Naive thymus-derived CD4-positive, alpha-beta T cell (primary cell): ENCODE measurements at regions not wholly inside any gene's neighbourhood (a gene's known extent, or its start where the extent isn't known, plus 50 kb on each side); places are given as distances from the start of the nearest gene placed in this dataset.
A peak's percentile ranks its signal among the peaks of the same experiment; 100 is the strongest.
"Not testable (repeated sequence)": the region's sequence is repeated elsewhere in the genome, so short reads cannot be mapped to it uniquely, and the experiment has no call there.

Experiments
- ATAC-seq: fragments of 150-1000 bp; cut with Tn5 transposase; 2 replicates; pipeline ENCODE4 v1.10.0; 2021; ENCODE audit warnings: mild to moderate bottlenecking, moderate library complexity
- CTCF ChIA-PET: fragments of 350-600 bp; sonication (Branson Sonifier 250); formaldehyde crosslinking; loops from one replicate; lab custom pipeline; 2021; ENCODE audit warnings: antibody characterized with exemption; lab: Charles Lee
- POLR2A ChIA-PET: fragments of 350-600 bp; sonication (Branson Sonifier 250); formaldehyde crosslinking; loops from one replicate; lab custom pipeline; 2021; ENCODE audit warnings: antibody characterized with exemption, inconsistent platforms; lab: Charles Lee
- DNase-seq, 9 donors: peaks; one replicate each; pipeline versions ENCODE4 v3.0.0 to v3.0.0-alpha.2; 2020 to 2022; ENCODE audit warnings: mixed read lengths in 1 of 9
- H3K27ac ChIP-seq: one replicate; pipeline ENCODE4 v1.7.0; 2013; ENCODE audit warnings: mild to moderate bottlenecking, low read depth, low read length, moderate library complexity
- H3K27me3 ChIP-seq, 2 donors: one replicate each; pipeline ENCODE4 v1.7.0; 2013; ENCODE audit warnings: low read length in 2 of 2, mild to moderate bottlenecking in 2 of 2, moderate library complexity in 2 of 2; ENCODE audit not compliant: control insufficient read depth in 2 of 2, insufficient read depth in 2 of 2
- H3K36me3 ChIP-seq, 3 experiments: 1 replicate in 2 of 3; 2 replicates in 1 of 3; pipeline ENCODE4 v1.7.0; 2013; ENCODE audit warnings: low read length in 3 of 3, mild to moderate bottlenecking in 3 of 3, moderate library complexity in 1 of 3; ENCODE audit not compliant: insufficient read depth in 3 of 3, control insufficient read depth in 2 of 3
- H3K4me1 ChIP-seq, 2 donors: one replicate each; pipeline ENCODE4 v1.7.0; 2013; ENCODE audit warnings: low read length in 2 of 2, mild to moderate bottlenecking in 2 of 2, moderate library complexity in 1 of 2; ENCODE audit not compliant: control insufficient read depth in 2 of 2, insufficient read depth in 2 of 2
- H3K4me3 ChIP-seq: 2 replicates; pipeline ENCODE4 v1.7.0; 2013; ENCODE audit warnings: mild to moderate bottlenecking, low read length
- H3K9me3 ChIP-seq, 3 experiments: 1 replicate in 2 of 3; 2 replicates in 1 of 3; pipeline ENCODE4 v1.7.0; 2013; ENCODE audit warnings: low read length in 3 of 3; ENCODE audit not compliant: control insufficient read depth in 2 of 3
- H3K27ac Mint-ChIP-seq, 9 donors: one replicate each; pipeline ENCODE4 v1.8.0; 2020 to 2022; ENCODE audit warnings: mixed read lengths in 9 of 9, mild to moderate bottlenecking in 8 of 9, moderate library complexity in 5 of 9, inconsistent platforms in 2 of 9
- H3K27me3 Mint-ChIP-seq, 5 donors: one replicate each; pipeline ENCODE4 v1.8.0; 2021 to 2022; ENCODE audit warnings: mixed read lengths in 5 of 5, mild to moderate bottlenecking in 1 of 5
- H3K36me3 Mint-ChIP-seq, 5 donors: one replicate each; pipeline ENCODE4 v1.8.0; 2020 to 2022; ENCODE audit warnings: mixed read lengths in 5 of 5, mild to moderate bottlenecking in 3 of 5, inconsistent platforms in 1 of 5
- H3K4me1 Mint-ChIP-seq, 7 donors: one replicate each; pipeline ENCODE4 v1.8.0; 2020 to 2022; ENCODE audit warnings: mixed read lengths in 7 of 7, mild to moderate bottlenecking in 3 of 7, inconsistent platforms in 1 of 7
- H3K4me3 Mint-ChIP-seq, 10 donors: one replicate each; pipeline ENCODE4 v1.8.0; 2020 to 2022; ENCODE audit warnings: mild to moderate bottlenecking in 10 of 10, mixed read lengths in 10 of 10, moderate library complexity in 6 of 10, inconsistent platforms in 2 of 10
- H3K9me3 Mint-ChIP-seq, 11 donors: one replicate each; pipeline ENCODE4 v1.8.0; 2020 to 2022; ENCODE audit warnings: mixed read lengths in 11 of 11, mild to moderate bottlenecking in 4 of 11, inconsistent platforms in 1 of 11, moderate library complexity in 1 of 11
- intact Hi-C, 2 donors: fragments of 100-400 bp; cut with micrococcal nuclease; formaldehyde crosslinking; loops; one replicate each; pipeline ENCODE4 v1.15.1; 2023

DNA sequence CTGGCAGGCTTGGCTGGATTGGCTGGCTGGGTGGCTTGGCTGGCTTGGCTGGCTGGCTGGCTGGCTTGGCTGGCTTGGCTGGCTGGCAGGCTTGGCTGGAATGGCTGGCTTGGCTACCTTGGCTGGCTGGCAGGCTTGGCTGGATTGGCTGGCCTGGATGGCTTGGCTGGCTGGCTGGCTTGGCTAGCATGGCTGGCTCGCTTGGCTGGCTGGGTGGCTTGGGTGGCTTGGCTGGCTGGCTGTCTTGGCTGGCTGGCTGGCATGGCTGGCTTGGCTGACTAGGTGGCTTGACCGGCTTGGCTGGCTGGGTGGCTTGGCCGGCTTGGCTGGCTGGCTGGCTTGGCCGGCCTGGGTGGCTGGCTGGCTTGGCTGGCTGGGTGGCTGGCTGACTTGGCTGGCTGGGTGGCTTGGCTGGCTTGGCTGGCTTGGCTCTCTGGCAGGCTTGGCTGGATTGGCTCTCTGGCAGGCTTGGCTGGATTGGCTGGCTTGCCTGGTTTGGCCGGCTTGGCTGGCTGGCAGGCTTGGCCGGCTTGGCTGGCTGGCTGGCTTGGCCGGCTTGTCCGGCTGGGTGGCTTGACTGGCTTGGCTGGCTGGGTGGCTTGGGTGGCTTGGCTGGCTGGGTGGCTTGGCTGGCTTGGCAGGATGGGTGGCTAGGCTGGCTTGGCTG is 440.9 kb downstream of the GOLGA6L6 start:
- H3K9me3 Mint-ChIP-seq, intact Hi-C loops, H3K27me3 ChIP-seq, H3K4me3 ChIP-seq, CTCF ChIA-PET, H3K4me1 ChIP-seq, DNase-seq, H3K27ac Mint-ChIP-seq, H3K36me3 Mint-ChIP-seq, ATAC-seq, H3K27me3 Mint-ChIP-seq, H3K4me3 Mint-ChIP-seq, H3K4me1 Mint-ChIP-seq, H3K36me3 ChIP-seq, POLR2A ChIA-PET, H3K27ac ChIP-seq, H3K9me3 ChIP-seq: not testable (repeated sequence)

DNA sequence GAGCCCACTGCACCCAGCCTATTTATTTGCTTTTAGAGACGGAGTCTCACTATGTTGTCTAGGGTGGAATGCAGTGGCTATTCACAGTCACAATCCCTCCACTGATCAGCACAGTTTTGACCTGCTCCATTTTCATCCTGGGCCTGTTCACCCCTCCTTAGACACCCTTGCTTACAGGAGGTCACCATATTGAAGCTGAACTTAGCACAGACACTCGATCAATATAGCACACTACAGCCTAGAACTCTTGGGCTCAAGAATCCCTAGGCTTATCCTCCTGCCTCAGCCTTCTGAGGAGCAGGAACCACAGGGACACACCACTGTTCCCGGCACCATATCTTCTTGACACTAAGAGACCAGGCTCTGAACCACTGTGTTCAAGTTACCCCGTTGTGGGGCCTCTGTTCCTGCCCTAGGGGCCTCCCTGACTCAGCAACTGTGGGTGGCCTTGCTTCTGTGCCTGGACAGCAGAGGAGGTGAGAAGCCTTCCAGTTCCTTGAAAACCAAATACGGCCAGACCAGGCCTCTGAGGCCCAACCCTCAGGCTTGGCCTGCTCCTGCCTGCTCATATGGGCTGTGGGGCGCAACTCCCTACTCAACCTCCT is 445.8 kb downstream of the GOLGA6L6 start:
- H3K27ac ChIP-seq, H3K9me3 ChIP-seq, intact Hi-C loops, H3K36me3 Mint-ChIP-seq, H3K4me1 ChIP-seq, H3K4me3 Mint-ChIP-seq, POLR2A ChIA-PET, H3K36me3 ChIP-seq, H3K27me3 ChIP-seq, CTCF ChIA-PET, H3K4me3 ChIP-seq, ATAC-seq, H3K4me1 Mint-ChIP-seq, H3K27me3 Mint-ChIP-seq, H3K27ac Mint-ChIP-seq, DNase-seq, H3K9me3 Mint-ChIP-seq: not testable (repeated sequence)

DNA sequence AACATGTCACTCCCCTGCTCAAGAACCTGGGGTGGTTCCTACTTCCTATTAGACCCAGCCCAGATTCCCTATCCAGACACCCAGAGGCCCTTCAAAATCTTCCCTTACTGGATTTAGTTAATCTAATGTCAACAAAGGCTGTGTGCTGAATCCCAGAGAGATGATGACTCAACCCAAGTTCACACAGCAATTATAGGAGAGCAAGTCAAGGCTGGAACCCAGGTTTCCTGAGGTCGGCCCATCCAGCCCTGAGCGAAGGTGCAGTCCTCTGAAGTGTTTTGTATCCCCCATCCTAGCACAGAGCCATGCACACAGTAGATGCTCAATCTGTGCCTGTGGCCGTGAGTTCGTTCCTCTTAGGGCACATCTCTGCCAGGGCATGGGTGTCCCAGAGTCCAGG is 452.1 kb downstream of the GOLGA6L6 start:
- H3K36me3 Mint-ChIP-seq, H3K4me1 Mint-ChIP-seq, H3K4me3 ChIP-seq, H3K27me3 ChIP-seq, CTCF ChIA-PET, H3K27me3 Mint-ChIP-seq, H3K36me3 ChIP-seq, POLR2A ChIA-PET, H3K27ac ChIP-seq, H3K4me3 Mint-ChIP-seq, H3K9me3 Mint-ChIP-seq, intact Hi-C loops, ATAC-seq, H3K4me1 ChIP-seq, H3K9me3 ChIP-seq, H3K27ac Mint-ChIP-seq, DNase-seq: not testable (repeated sequence)

DNA sequence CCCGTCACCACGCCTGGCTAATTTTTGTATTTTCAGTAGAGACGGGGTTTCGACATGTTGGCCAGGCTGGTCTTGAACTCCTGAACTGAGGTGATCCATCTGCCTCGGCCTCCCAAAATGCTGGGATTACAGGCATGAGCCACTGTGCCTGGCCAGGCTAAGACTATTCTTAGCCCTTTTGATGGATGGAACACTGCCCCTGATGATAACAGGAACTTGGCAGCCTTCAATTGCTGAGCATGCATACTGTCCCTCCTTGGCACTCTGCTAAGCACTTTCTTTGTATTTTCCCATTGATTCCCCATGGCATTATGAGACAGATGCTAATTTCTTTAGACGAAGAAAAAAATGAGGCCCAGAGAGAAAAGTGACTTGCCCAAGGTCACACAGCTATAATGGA is 457.6 kb downstream of the GOLGA6L6 start:
- ATAC-seq, H3K4me3 Mint-ChIP-seq, H3K27me3 ChIP-seq, H3K27ac ChIP-seq, H3K36me3 Mint-ChIP-seq, POLR2A ChIA-PET, H3K9me3 ChIP-seq, DNase-seq, H3K9me3 Mint-ChIP-seq, H3K4me1 ChIP-seq, intact Hi-C loops, H3K27ac Mint-ChIP-seq, H3K4me3 ChIP-seq, CTCF ChIA-PET, H3K4me1 Mint-ChIP-seq, H3K27me3 Mint-ChIP-seq, H3K36me3 ChIP-seq: not testable (repeated sequence)

DNA sequence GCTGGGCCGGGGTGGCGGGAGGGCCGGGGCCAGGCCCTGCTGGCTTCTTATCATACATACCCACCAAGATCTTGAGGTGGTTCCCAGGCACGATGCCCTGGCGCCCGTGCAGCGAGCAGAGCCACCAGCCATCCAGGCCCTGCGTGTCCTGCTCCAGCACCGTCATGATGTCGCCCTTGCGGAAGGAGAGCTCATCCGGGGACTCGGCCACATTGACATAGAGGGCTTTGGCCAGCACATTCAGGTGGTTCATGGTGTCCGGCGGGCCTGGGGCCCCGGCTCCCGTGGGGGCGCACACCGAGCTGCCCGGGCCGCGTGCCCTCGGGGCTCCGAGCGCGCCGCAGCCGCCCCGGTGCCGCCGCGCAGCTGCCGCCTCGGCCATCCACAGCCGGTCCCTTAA is 467.5 kb downstream of the GOLGA6L6 start:
- H3K4me3 Mint-ChIP-seq, H3K9me3 ChIP-seq, H3K36me3 ChIP-seq, POLR2A ChIA-PET, DNase-seq, H3K4me1 Mint-ChIP-seq, H3K27me3 ChIP-seq, H3K9me3 Mint-ChIP-seq, H3K4me1 ChIP-seq, H3K27me3 Mint-ChIP-seq, H3K27ac ChIP-seq, CTCF ChIA-PET, intact Hi-C loops, H3K36me3 Mint-ChIP-seq, H3K27ac Mint-ChIP-seq, H3K4me3 ChIP-seq: not testable (repeated sequence)
- ATAC-seq: peak; percentile 33

DNA sequence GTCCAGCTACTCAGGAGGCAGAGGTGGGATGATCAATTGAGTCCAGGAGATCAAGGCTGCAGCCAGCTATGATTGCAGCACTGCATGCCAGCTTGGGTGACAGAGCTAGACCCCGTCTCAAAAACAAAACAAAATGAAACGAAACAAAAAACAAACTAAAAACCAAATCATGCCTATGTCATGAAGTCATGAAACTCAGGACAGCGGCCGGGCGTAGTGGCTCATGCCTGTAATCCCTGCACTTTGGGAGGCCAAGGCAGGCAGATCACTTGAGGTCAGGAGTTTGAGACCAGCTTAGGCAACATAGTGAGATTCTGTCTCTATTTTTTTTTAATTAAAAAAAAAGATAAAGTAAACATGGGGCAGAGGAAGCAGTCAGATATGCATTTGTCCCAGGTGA is 472.6 kb downstream of the GOLGA6L6 start:
- H3K4me1 ChIP-seq, ATAC-seq, H3K9me3 ChIP-seq, H3K4me3 ChIP-seq, H3K4me1 Mint-ChIP-seq, H3K27me3 Mint-ChIP-seq, POLR2A ChIA-PET, H3K9me3 Mint-ChIP-seq, H3K36me3 Mint-ChIP-seq, H3K27me3 ChIP-seq, intact Hi-C loops, H3K36me3 ChIP-seq, H3K27ac Mint-ChIP-seq, H3K4me3 Mint-ChIP-seq, H3K27ac ChIP-seq, DNase-seq, CTCF ChIA-PET: not testable (repeated sequence)

DNA sequence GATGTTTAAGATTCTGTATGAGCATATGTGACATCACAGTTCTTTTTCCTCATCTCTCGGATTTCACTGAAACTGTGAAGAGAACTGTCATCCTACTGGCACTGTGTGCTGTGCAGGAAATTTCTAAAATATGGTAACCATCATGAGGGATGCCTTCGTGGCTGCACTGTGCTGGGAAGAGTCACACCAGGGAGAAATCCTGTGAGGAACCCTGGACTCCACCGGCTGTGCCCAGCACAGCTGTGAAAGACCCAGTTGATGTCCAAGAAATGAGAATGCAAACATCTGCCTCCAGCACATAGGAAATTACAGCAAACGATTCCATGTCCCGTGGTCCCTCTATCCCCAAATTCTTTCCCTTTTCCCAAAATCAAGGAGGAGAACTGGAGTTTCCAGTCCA is 475.4 kb downstream of the GOLGA6L6 start:
- CTCF ChIA-PET, H3K36me3 ChIP-seq, intact Hi-C loops, H3K36me3 Mint-ChIP-seq, H3K4me3 Mint-ChIP-seq, H3K4me3 ChIP-seq, H3K9me3 Mint-ChIP-seq, H3K27ac Mint-ChIP-seq, H3K4me1 Mint-ChIP-seq, H3K27me3 ChIP-seq, POLR2A ChIA-PET, H3K27me3 Mint-ChIP-seq, H3K4me1 ChIP-seq, H3K27ac ChIP-seq, H3K9me3 ChIP-seq, DNase-seq: not testable (repeated sequence)
- peak; percentile 29 for ATAC-seq
